Stimulated activated naive CD8-positive, alpha-beta T cell treated with anti-CD3 and anti-CD28 coated beads, Interleukin-15, Interleukin-2, amounts not matched to agents 100 ng/mL and 50 ng/mL, for 24 hours (primary cell): ENCODE measurements at regions not wholly inside any gene's neighbourhood (a gene's known extent, or its start where the extent isn't known, plus 50 kb on each side); places are given as distances from the start of the nearest gene placed in this dataset.
"Not testable (repeated sequence)": the region's sequence is repeated elsewhere in the genome, so short reads cannot be mapped to it uniquely, and the experiment has no call there.

Source experiments
- H3K27ac Mint-ChIP-seq: one replicate; pipeline ENCODE4 v1.8.0; 2021; ENCODE audit warnings: mild to moderate bottlenecking, mixed read lengths
- H3K27me3 Mint-ChIP-seq: one replicate; pipeline ENCODE4 v1.8.0; 2021; ENCODE audit warnings: mixed read lengths
- H3K36me3 Mint-ChIP-seq: one replicate; pipeline ENCODE4 v1.8.0; 2021; ENCODE audit warnings: low read depth, mixed read lengths
- H3K4me1 Mint-ChIP-seq: one replicate; pipeline ENCODE4 v1.8.0; 2021; ENCODE audit warnings: low read depth, mixed read lengths
- H3K4me3 Mint-ChIP-seq: one replicate; pipeline ENCODE4 v1.8.0; 2021; ENCODE audit warnings: mild to moderate bottlenecking, mixed read lengths
- H3K9me3 Mint-ChIP-seq: one replicate; pipeline ENCODE4 v1.8.0; 2021; ENCODE audit warnings: mixed read lengths

GRCh38 chr4:171265190-171265818, 547.9 kb upstream of the GALNTL6 start:
- H3K4me3 Mint-ChIP-seq: no peak overlapping the region
- H3K9me3 Mint-ChIP-seq: no peaks in the 10 kb centered on the region
- H3K27ac Mint-ChIP-seq: no peak overlapping the region
- H3K36me3 Mint-ChIP-seq: no peaks in the 10 kb centered on the region
- H3K27me3 Mint-ChIP-seq: no peaks in the 10 kb centered on the region
- H3K4me1 Mint-ChIP-seq: no peaks in the 10 kb centered on the region

GRCh38 chr4:171256223-171256622, 557.0 kb upstream of the GALNTL6 start:
- no peak overlapping the region for H3K4me3 Mint-ChIP-seq
- H3K9me3 Mint-ChIP-seq: no peaks in the 10 kb centered on the region
- H3K27me3 Mint-ChIP-seq: no peaks in the 10 kb centered on the region
- no peaks in the 10 kb centered on the region for H3K4me1 Mint-ChIP-seq
- no peak overlapping the region for H3K27ac Mint-ChIP-seq
- no peaks in the 10 kb centered on the region for H3K36me3 Mint-ChIP-seq

GRCh38 chr4:171246948-171247347, 566.3 kb upstream of the GALNTL6 start:
- no peaks in the 10 kb centered on the region for H3K36me3 Mint-ChIP-seq
- H3K9me3 Mint-ChIP-seq: peaks cover 20% of the 10 kb centered on the region
- no peaks in the 10 kb centered on the region for H3K4me1 Mint-ChIP-seq
- no peak overlapping the region for H3K4me3 Mint-ChIP-seq
- no peak overlapping the region for H3K27ac Mint-ChIP-seq
- H3K27me3 Mint-ChIP-seq: no peaks in the 10 kb centered on the region

- Mint-ChIP-seq H3K4me3 (no peak overlapping the region), H3K27ac (no peak overlapping the region)
Observed at GRCh38 chr4:171242831-171243230, 570.4 kb upstream of the GALNTL6 start.

GRCh38 chr4:171239196-171239595, 574.0 kb upstream of the GALNTL6 start:
- no peaks in the 10 kb centered on the region for H3K4me1 Mint-ChIP-seq
- no peaks in the 10 kb centered on the region for H3K27me3 Mint-ChIP-seq
- H3K36me3 Mint-ChIP-seq: no peaks in the 10 kb centered on the region
- H3K4me3 Mint-ChIP-seq: no peak overlapping the region
- no peak overlapping the region for H3K27ac Mint-ChIP-seq
- no peaks in the 10 kb centered on the region for H3K9me3 Mint-ChIP-seq

More at GRCh38 chr4:171242831-171243230, 570.4 kb upstream of the GALNTL6 start:
- no peaks in the 10 kb centered on the region for H3K4me1 Mint-ChIP-seq
- H3K27me3 Mint-ChIP-seq: no peaks in the 10 kb centered on the region
- H3K36me3 Mint-ChIP-seq: no peaks in the 10 kb centered on the region
- peaks cover 7% of the 10 kb centered on the region for H3K9me3 Mint-ChIP-seq

GRCh38 chr4:171235521-171235920, 577.7 kb upstream of the GALNTL6 start:
- no peaks in the 10 kb centered on the region for H3K4me1 Mint-ChIP-seq
- no peak overlapping the region for H3K27ac Mint-ChIP-seq
- no peaks in the 10 kb centered on the region for H3K9me3 Mint-ChIP-seq
- no peaks in the 10 kb centered on the region for H3K27me3 Mint-ChIP-seq
- no peaks in the 10 kb centered on the region for H3K36me3 Mint-ChIP-seq
- no peak overlapping the region for H3K4me3 Mint-ChIP-seq

- not testable (repeated sequence) for H3K36me3 Mint-ChIP-seq, H3K4me3 Mint-ChIP-seq, H3K4me1 Mint-ChIP-seq, H3K27ac Mint-ChIP-seq, H3K9me3 Mint-ChIP-seq, H3K27me3 Mint-ChIP-seq
Observed at GRCh38 chr4:171229354-171229753, 583.9 kb upstream of the GALNTL6 start.

- Mint-ChIP-seq H3K4me3 (no peak overlapping the region), H3K27me3 (no peaks in the 10 kb centered on the region)
Observed at GRCh38 chr4:171221181-171221580, 592.0 kb upstream of the GALNTL6 start.

GRCh38 chr4:171203425-171203824, 609.8 kb upstream of the GALNTL6 start:
- Mint-ChIP-seq H3K27me3 (no peaks in the 10 kb centered on the region), H3K9me3 (peaks cover 9% of the 10 kb centered on the region), H3K36me3 (no peaks in the 10 kb centered on the region), H3K27ac (no peak overlapping the region), H3K4me1 (no peaks in the 10 kb centered on the region), H3K4me3 (no peak overlapping the region)

More at GRCh38 chr4:171221181-171221580, 592.0 kb upstream of the GALNTL6 start:
- peaks cover 10% of the 10 kb centered on the region for H3K9me3 Mint-ChIP-seq
- no peaks in the 10 kb centered on the region for H3K4me1 Mint-ChIP-seq
- H3K27ac Mint-ChIP-seq: no peak overlapping the region
- H3K36me3 Mint-ChIP-seq: no peaks in the 10 kb centered on the region

GRCh38 chr4:171202908-171203307, 610.3 kb upstream of the GALNTL6 start:
- Mint-ChIP-seq H3K9me3 (peaks cover 9% of the 10 kb centered on the region), H3K27ac (no peak overlapping the region), H3K4me1 (no peaks in the 10 kb centered on the region), H3K4me3 (no peak overlapping the region), H3K36me3 (no peaks in the 10 kb centered on the region), H3K27me3 (no peaks in the 10 kb centered on the region)

- Mint-ChIP-seq H3K36me3 (no peaks in the 10 kb centered on the region), H3K4me1 (no peaks in the 10 kb centered on the region), H3K27ac (no peak overlapping the region), H3K27me3 (no peaks in the 10 kb centered on the region), H3K9me3 (no peaks in the 10 kb centered on the region), H3K4me3 (no peak overlapping the region)
Observed at GRCh38 chr4:171186700-171187099, 626.5 kb upstream of the GALNTL6 start.

- Mint-ChIP-seq H3K27me3 (no peaks in the 10 kb centered on the region), H3K9me3 (no peaks in the 10 kb centered on the region), H3K4me3 (no peak overlapping the region), H3K27ac (no peak overlapping the region), H3K36me3 (no peaks in the 10 kb centered on the region), H3K4me1 (no peaks in the 10 kb centered on the region)
Observed at GRCh38 chr4:171181090-171181489, 632.1 kb upstream of the GALNTL6 start.

GRCh38 chr4:171170671-171171070, 642.5 kb upstream of the GALNTL6 start:
- no peak overlapping the region for H3K4me3 Mint-ChIP-seq
- no peaks in the 10 kb centered on the region for H3K4me1 Mint-ChIP-seq
- H3K27me3 Mint-ChIP-seq: no peaks in the 10 kb centered on the region
- no peak overlapping the region for H3K27ac Mint-ChIP-seq
- peaks cover 17% of the 10 kb centered on the region for H3K9me3 Mint-ChIP-seq
- H3K36me3 Mint-ChIP-seq: no peaks in the 10 kb centered on the region

GRCh38 chr4:171169396-171169795, 643.8 kb upstream of the GALNTL6 start:
- Mint-ChIP-seq H3K36me3 (no peaks in the 10 kb centered on the region), H3K4me1 (no peaks in the 10 kb centered on the region), H3K4me3 (no peak overlapping the region), H3K27ac (no peak overlapping the region), H3K9me3 (peaks cover 21% of the 10 kb centered on the region), H3K27me3 (no peaks in the 10 kb centered on the region)

- Mint-ChIP-seq H3K27me3 (no peaks in the 10 kb centered on the region), H3K36me3 (no peaks in the 10 kb centered on the region), H3K9me3 (peaks cover 6% of the 10 kb centered on the region), H3K4me1 (no peaks in the 10 kb centered on the region), H3K27ac (no peak overlapping the region), H3K4me3 (no peak overlapping the region)
Observed at GRCh38 chr4:171162478-171162877, 650.7 kb upstream of the GALNTL6 start.

GRCh38 chr4:171157462-171158082, 655.6 kb upstream of the GALNTL6 start:
- H3K4me3 Mint-ChIP-seq: no peak overlapping the region
- no peaks in the 10 kb centered on the region for H3K4me1 Mint-ChIP-seq
- no peak overlapping the region for H3K27ac Mint-ChIP-seq
- H3K9me3 Mint-ChIP-seq: peaks cover 6% of the 10 kb centered on the region
- H3K27me3 Mint-ChIP-seq: no peaks in the 10 kb centered on the region
- H3K36me3 Mint-ChIP-seq: no peaks in the 10 kb centered on the region
